ENCODE measurements at regions not wholly inside any gene's neighbourhood (a gene's known extent, or its start where the extent isn't known, plus 50 kb on each side); places are given as distances from the start of the nearest gene placed in this dataset.

- TF ChIP-seq CTCF (IDR thresholded peaks at IDR 0.05) (no peak), POLR2AphosphoS5 (IDR thresholded peaks at IDR 0.05) (no peak), POLR2A (IDR thresholded peaks at IDR 0.05) (no peak)
Observed at GRCh38 chr12:86985298-86985697, 729.1 kb upstream of the MGAT4C start.

Data from prostate gland (tissue), 2 donors.